Esophagus muscularis mucosa (tissue), 4 donors: ENCODE measurements at regions not wholly inside any gene's neighbourhood (a gene's known extent, or its start where the extent isn't known, plus 50 kb on each side); places are given as distances from the start of the nearest gene placed in this dataset.

Source experiments
- DNase-seq: peaks from one replicate; pipeline ENCODE4 v3.0.0-alpha.2; 2017; ENCODE audit errors: extremely low spot score
- H3K27ac ChIP-seq, 4 donors: fragments of 200-600 bp; sonication (generic); replicated peaks in 1 of 4; 1 replicate in 3 of 4; 2 replicates in 1 of 4; pipeline ENCODE4 v1.5.1; 2016 to 2019; ENCODE audit warnings: mild to moderate bottlenecking in 1 of 4
- H3K27me3 ChIP-seq, 4 donors: fragments of 200-600 bp; sonication (generic); one replicate each; pipeline versions ENCODE4 v1.5.1 to v1.6.0; 2016 to 2019
- H3K36me3 ChIP-seq, 4 donors: fragments of 200-600 bp; sonication (generic); one replicate each; pipeline ENCODE4 v1.5.1; 2016 to 2019
- H3K4me1 ChIP-seq, 4 donors: fragments of 200-600 bp; sonication (generic); one replicate each; pipeline ENCODE4 v1.5.1; 2016 to 2019
- H3K4me3 ChIP-seq, 4 donors: fragments of 200-600 bp; sonication (generic); 1 replicate in 2 of 4; 2 replicates in 2 of 4; pipeline ENCODE4 v1.5.1; 2016 to 2019; ENCODE audit warnings: mild to moderate bottlenecking in 4 of 4, moderate library complexity in 1 of 4
- H3K9me3 ChIP-seq, 4 donors: fragments of 200-600 bp; sonication (generic); 1 replicate in 3 of 4; 2 replicates in 1 of 4; pipeline ENCODE4 v1.5.1; 2016 to 2019
- CTCF ChIP-seq, 3 experiments: fragments of 200-600 bp in 2 of 3; fragments of 450-650 bp in 1 of 3; sonication (generic) in 2 of 3; IDR thresholded peaks; one replicate each; pipeline ENCODE4 v1.5.1; 2017 to 2019; ENCODE audit warnings: antibody characterized with exemption in 3 of 3, mild to moderate bottlenecking in 2 of 3, moderate library complexity in 1 of 3
- EP300 ChIP-seq: sonication (generic); formaldehyde crosslinking; IDR thresholded peaks from one replicate; pipeline ENCODE4 v1.6.1; 2017; ENCODE audit warnings: antibody characterized with exemption
- POLR2A ChIP-seq: fragments of 450-650 bp; IDR thresholded peaks from one replicate; pipeline ENCODE4 v1.6.1; 2017; ENCODE audit warnings: antibody characterized with exemption, moderate library complexity, mild to moderate bottlenecking, low read depth
- POLR2AphosphoS5 ChIP-seq, 2 donors: sonication (generic); formaldehyde crosslinking; IDR thresholded peaks; one replicate each; pipeline ENCODE4 v1.6.1; 2017; ENCODE audit warnings: antibody characterized with exemption in 2 of 2
- WGBS: methylation state at CpG from one replicate; pipeline ENCODE4 v1.1.5; 2018; 5-methylcytosine and 5-hydroxymethylcytosine counted together
- intact Hi-C: fragments of 100-400 bp; cut with DNase I; formaldehyde crosslinking; loops from one replicate; pipeline ENCODE4 v1.15.1; 2023

DNA sequence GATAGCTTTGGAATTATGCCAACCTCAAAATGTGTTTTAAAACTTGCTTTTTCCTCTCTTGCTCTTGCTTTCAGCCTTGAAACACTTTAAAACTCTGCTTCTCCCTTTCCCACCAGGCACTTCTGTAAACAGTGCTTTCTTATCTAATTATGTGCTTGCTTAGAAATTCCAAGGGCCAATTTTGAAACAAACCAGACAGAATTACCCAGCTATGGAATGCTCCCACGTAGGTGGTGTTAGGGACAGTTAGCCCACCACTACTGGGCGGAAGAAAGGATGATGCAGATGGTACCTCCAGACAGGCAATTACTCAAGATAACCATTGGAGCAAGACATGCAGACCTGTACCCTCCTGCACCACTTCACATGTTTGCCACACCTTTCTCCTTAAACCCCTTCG is 523.0 kb upstream of the PTPRD start:
- H3K27me3 ChIP-seq = no peaks in the 10 kb centered on the region
- WGBS = 58% methylated on average over 3 of the region's 3 CpGs
- intact Hi-C loops = no loop called here

DNA sequence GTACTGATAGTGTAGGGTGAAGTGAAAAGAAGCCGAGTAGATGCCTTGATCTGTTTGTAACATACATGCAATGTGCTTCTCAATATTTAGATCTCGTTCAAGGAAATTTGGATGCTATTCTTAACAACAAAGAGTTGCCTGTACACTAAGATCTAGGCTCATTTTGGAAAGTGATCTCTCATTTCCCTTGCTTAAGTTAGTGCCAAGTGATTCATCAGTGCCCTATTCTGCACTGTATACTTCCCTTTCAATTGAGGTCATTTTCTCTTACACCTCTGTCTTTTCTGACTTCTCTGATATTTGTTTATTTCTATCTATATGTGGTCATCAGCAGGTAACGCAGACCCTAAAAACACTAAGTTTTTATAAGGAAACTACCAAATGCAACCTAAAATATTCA is 528.6 kb upstream of the PTPRD start:
- TF ChIP-seq CTCF (IDR thresholded peaks at IDR 0.05) = no peak
- TF ChIP-seq POLR2A = no peak
- no peak for TF ChIP-seq POLR2AphosphoS5 (IDR thresholded peaks at IDR 0.05)
- no peaks in the 10 kb centered on the region for H3K27me3 ChIP-seq

More for the DNA sequence above, 523.0 kb upstream of the PTPRD start:
- Histone ChIP-seq H3K4me1 (no peaks in the 10 kb centered on the region), H3K36me3 (no peaks in the 10 kb centered on the region), H3K9me3 (no peaks in the 10 kb centered on the region), H3K27ac (no peak overlapping the region), H3K4me3 (no peak overlapping the region)
- no peak for DNase-seq
- TF ChIP-seq POLR2A (no peak), POLR2AphosphoS5 (IDR thresholded peaks at IDR 0.05) (no peak), EP300 (no peak)

DNA sequence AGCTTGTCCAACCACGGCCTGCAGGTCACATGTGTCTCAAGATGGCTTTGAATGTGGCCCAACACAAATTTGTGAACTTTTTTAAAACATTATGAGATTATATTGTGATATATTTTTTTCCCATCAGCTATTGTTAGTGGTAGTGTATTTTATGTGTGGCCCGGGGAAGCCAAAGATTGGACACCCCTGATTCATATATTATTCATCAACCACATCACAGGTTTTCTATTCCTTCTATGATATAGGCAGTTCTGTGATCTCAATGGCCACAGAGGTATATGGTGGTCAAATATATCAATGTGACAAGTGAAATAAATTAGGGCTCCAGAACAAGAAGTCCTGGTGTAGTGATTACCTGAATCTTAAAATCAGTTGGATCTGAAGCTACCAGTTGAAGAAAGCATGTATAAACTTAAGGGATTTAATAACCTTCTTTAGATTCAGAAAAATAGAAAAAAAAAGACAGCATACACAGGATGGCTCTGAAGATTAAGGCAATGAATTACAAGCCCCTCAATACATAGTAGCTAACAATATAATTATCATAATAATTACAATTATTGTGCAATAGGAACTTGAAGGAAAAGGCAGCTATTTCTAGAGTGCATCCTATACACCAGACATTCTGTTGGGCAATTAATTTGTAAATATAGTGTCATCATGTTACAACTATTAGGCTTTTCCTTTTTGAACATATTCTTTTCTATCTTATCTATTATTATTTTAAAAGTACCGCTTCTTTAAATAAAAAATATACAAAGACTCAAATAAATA is 530.4 kb upstream of the PTPRD start:
- TF ChIP-seq EP300 (no peak), POLR2A (no peak), POLR2AphosphoS5 (IDR thresholded peaks at IDR 0.05) (no peak), CTCF (IDR thresholded peaks at IDR 0.05) (no peak)

More for the DNA sequence above, 528.6 kb upstream of the PTPRD start:
- DNase-seq = no peak
- 78% methylated on average over 3 of the region's 3 CpGs for WGBS
- Histone ChIP-seq H3K4me3 (no peak overlapping the region), H3K27ac (no peak overlapping the region), H3K4me1 (no peaks in the 10 kb centered on the region), H3K36me3 (no peaks in the 10 kb centered on the region), H3K9me3 (no peaks in the 10 kb centered on the region)
- intact Hi-C loops = no loop called here

GRCh38 chr9:11144746-11145145 is 531.9 kb upstream of the PTPRD start:
- TF ChIP-seq POLR2AphosphoS5 (IDR thresholded peaks at IDR 0.05) = no peak
- TF ChIP-seq CTCF (IDR thresholded peaks at IDR 0.05) = no peak
- TF ChIP-seq EP300 = no peak
- TF ChIP-seq POLR2A = no peak
- Histone ChIP-seq H3K9me3 (no peaks in the 10 kb centered on the region), H3K4me1 (no peaks in the 10 kb centered on the region), H3K36me3 (no peaks in the 10 kb centered on the region), H3K27me3 (no peaks in the 10 kb centered on the region), H3K27ac (no peak overlapping the region), H3K4me3 (no peak overlapping the region)
- intact Hi-C loops = no loop called here
- 79% methylated on average over 2 of the region's 2 CpGs for WGBS
- DNase-seq = no peak

More for the DNA sequence above, 530.4 kb upstream of the PTPRD start:
- Histone ChIP-seq H3K27ac (no peak overlapping the region), H3K9me3 (no peaks in the 10 kb centered on the region), H3K27me3 (no peaks in the 10 kb centered on the region), H3K36me3 (no peaks in the 10 kb centered on the region), H3K4me1 (no peaks in the 10 kb centered on the region), H3K4me3 (no peak overlapping the region)
- WGBS = 80% methylated on average over 3 of the region's 3 CpGs
- intact Hi-C loops = no loop called here
- no peak for DNase-seq

DNA sequence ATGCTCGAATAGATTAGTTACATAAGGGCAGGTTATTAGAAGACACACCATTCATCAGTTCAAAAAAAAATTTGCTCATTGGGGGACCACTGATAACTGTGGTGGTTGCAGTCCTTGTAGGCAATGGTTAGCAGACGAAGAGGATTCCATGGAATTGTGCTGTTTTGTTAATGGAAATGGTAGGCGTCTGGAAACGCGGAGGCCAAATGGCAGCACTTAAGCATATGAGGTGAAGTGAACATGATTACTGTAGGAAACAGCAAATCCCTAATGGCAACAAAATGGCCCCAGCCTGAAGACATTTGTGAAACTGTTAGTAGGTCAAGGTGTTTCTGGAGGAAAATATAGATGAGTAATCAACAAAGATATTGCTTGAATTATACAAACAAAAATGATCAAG is 535.4 kb upstream of the PTPRD start:
- WGBS = 89% methylated on average over 5 of the region's 5 CpGs
- intact Hi-C loops = no loop called here
- Histone ChIP-seq H3K4me3 (no peak overlapping the region), H3K27me3 (no peaks in the 10 kb centered on the region), H3K36me3 (no peaks in the 10 kb centered on the region), H3K27ac (no peak overlapping the region), H3K9me3 (no peaks in the 10 kb centered on the region), H3K4me1 (no peaks in the 10 kb centered on the region)
- no peak for TF ChIP-seq POLR2AphosphoS5 (IDR thresholded peaks at IDR 0.05)
- no peak for TF ChIP-seq POLR2A
- no peak for TF ChIP-seq EP300
- TF ChIP-seq CTCF (IDR thresholded peaks at IDR 0.05) = no peak
- no peak for DNase-seq
